ENCODE measurements at regions not wholly inside any gene's neighbourhood (a gene's known extent, or its start where the extent isn't known, plus 50 kb on each side); places are given as distances from the start of the nearest gene placed in this dataset.

- DNase-seq (ENCODE audit: low read depth, low spot score), result no peak
Observed at GRCh38 chr9:691825-692400, 149.6 kb upstream of the DMRT1 start.

- DNase-seq (ENCODE audit: low read depth, low spot score), result no peak
Observed at GRCh38 chr9:692636-693129, 148.8 kb upstream of the DMRT1 start.

- no peak for DNase-seq (ENCODE audit: low read depth, low spot score)
Observed at GRCh38 chr9:693201-694091, 148.1 kb upstream of the DMRT1 start.

GRCh38 chr9:694092-694402, 147.4 kb upstream of the DMRT1 start:
- no peak for DNase-seq (ENCODE audit: low read depth, low spot score)

GRCh38 chr9:694403-695154, 146.9 kb upstream of the DMRT1 start:
- peak; percentile 94 for DNase-seq (ENCODE audit: low read depth, low spot score)

GRCh38 chr9:695252-695651, 146.2 kb upstream of the DMRT1 start:
- no peak for DNase-seq (ENCODE audit: low read depth, low spot score)

GRCh38 chr9:696332-697323, 144.9 kb upstream of the DMRT1 start:
- DNase-seq (ENCODE audit: low read depth, low spot score), result no peak

GRCh38 chr9:698276-698675, 143.2 kb upstream of the DMRT1 start:
- no peak for DNase-seq (ENCODE audit: low read depth, low spot score)

- no peak for DNase-seq (ENCODE audit: low read depth, low spot score)
Observed at GRCh38 chr9:698954-699353, 142.5 kb upstream of the DMRT1 start.

- DNase-seq (ENCODE audit: low read depth, low spot score), result no peak
Observed at GRCh38 chr9:699396-699795, 142.1 kb upstream of the DMRT1 start.

GRCh38 chr9:700365-701282, 140.9 kb upstream of the DMRT1 start:
- DNase-seq (ENCODE audit: low read depth, low spot score), result no peak

GRCh38 chr9:703392-703791, 138.1 kb upstream of the DMRT1 start:
- DNase-seq (ENCODE audit: low read depth, low spot score), result no peak

GRCh38 chr9:706073-706472, 135.4 kb upstream of the DMRT1 start:
- no peak for DNase-seq (ENCODE audit: low read depth, low spot score)

GRCh38 chr9:706606-707459, 134.7 kb upstream of the DMRT1 start:
- DNase-seq (ENCODE audit: low read depth, low spot score), result no peak

- no peak for DNase-seq (ENCODE audit: low read depth, low spot score)
Observed at GRCh38 chr9:708182-708550, 133.3 kb upstream of the DMRT1 start.

GRCh38 chr9:708551-709432, 132.7 kb upstream of the DMRT1 start:
- no peak for DNase-seq (ENCODE audit: low read depth, low spot score)

- no peak for DNase-seq (ENCODE audit: low read depth, low spot score)
Observed at GRCh38 chr9:710951-711745, 130.3 kb upstream of the DMRT1 start.
